IgD-negative memory B cell (primary cell): ENCODE measurements at regions not wholly inside any gene's neighbourhood (a gene's known extent, or its start where the extent isn't known, plus 50 kb on each side); places are given as distances from the start of the nearest gene placed in this dataset.
"Not testable (repeated sequence)": the region's sequence is repeated elsewhere in the genome, so short reads cannot be mapped to it uniquely, and the experiment has no call there.

Experiments used
- H3K27ac Mint-ChIP-seq, 3 donors: one replicate each; pipeline ENCODE4 v1.8.0; 2020 to 2022; ENCODE audit warnings: mild to moderate bottlenecking in 3 of 3, mixed read lengths in 3 of 3, moderate library complexity in 1 of 3
- H3K27me3 Mint-ChIP-seq: one replicate; pipeline ENCODE4 v1.8.0; 2021; ENCODE audit warnings: mixed read lengths
- H3K36me3 Mint-ChIP-seq: one replicate; pipeline ENCODE4 v1.8.0; 2020; ENCODE audit warnings: mild to moderate bottlenecking, mixed read lengths
- H3K4me1 Mint-ChIP-seq, 3 donors: one replicate each; pipeline ENCODE4 v1.8.0; 2020 to 2022; ENCODE audit warnings: mixed read lengths in 3 of 3, mild to moderate bottlenecking in 1 of 3
- H3K4me3 Mint-ChIP-seq, 4 donors: one replicate each; pipeline ENCODE4 v1.8.0; 2020 to 2022; ENCODE audit warnings: mild to moderate bottlenecking in 4 of 4, mixed read lengths in 4 of 4, moderate library complexity in 3 of 4
- H3K9me3 Mint-ChIP-seq, 3 donors: one replicate each; pipeline ENCODE4 v1.8.0; 2020 to 2021; ENCODE audit warnings: mixed read lengths in 3 of 3, mild to moderate bottlenecking in 1 of 3

- H3K27me3 Mint-ChIP-seq: no peaks in the 10 kb centered on the region
- H3K4me1 Mint-ChIP-seq: no peaks in the 10 kb centered on the region
- H3K4me3 Mint-ChIP-seq: no peak overlapping the region
- peaks cover 8 to 18% (median 11%) of the 10 kb centered on the region in 3 donors for H3K9me3 Mint-ChIP-seq
- H3K36me3 Mint-ChIP-seq: peaks cover 3% of the 10 kb centered on the region
- no peak overlapping the region for H3K27ac Mint-ChIP-seq
Observed at GRCh38 chr14:45587142-45587541, 334.1 kb upstream of the MIS18BP1 start.

- Mint-ChIP-seq H3K27ac (no peak overlapping the region), H3K4me1 (no peaks in the 10 kb centered on the region), H3K27me3 (no peaks in the 10 kb centered on the region), H3K36me3 (no peaks in the 10 kb centered on the region), H3K4me3 (no peak overlapping the region), H3K9me3 (peaks cover 0 to 1% (median 0%) of the 10 kb centered on the region in 3 donors)
Observed at GRCh38 chr14:45559626-45560025, 306.6 kb upstream of the MIS18BP1 start.

DNA sequence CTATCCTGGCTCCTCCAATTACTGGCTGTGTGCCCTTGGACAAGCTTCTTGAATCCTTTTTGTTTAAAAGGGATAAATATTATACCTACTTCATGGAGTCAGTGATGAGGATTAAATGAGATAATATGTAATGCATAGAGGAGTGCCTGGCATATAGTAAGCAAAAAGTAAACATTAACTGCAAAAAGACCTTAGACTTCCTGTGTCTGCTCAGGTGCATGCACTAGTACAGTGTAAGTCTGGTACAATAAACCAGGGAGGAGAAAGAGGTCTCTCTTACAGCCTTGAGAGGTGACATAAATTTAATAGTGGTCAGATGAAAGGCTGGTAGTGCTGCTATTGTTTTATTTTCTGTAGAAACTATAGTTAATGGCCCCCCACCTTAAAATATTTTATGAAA lies 305.2 kb upstream of the MIS18BP1 start:
- Mint-ChIP-seq H3K27ac (no peak overlapping the region), H3K9me3 (peaks cover 0 to 1% (median 0%) of the 10 kb centered on the region in 3 donors), H3K4me3 (no peak overlapping the region), H3K36me3 (no peaks in the 10 kb centered on the region), H3K4me1 (no peaks in the 10 kb centered on the region), H3K27me3 (no peaks in the 10 kb centered on the region)

DNA sequence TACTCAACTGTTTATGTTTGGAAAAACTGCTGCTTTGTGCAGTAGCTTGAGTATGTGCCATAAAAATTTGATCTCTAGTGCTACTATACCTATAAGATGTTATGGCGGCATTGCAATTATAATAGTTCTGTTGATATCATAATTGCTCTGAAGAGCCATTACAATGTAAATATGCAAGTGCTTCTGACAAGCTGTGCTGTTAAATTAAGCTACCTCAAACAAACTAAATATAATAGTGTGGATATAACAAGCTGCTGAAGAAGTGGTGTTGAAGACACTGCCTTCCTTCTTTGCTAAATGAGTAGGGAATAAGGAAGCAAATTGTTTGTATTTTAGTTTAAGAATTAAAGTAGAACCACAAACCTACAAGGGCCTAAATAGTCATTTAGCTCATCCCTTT lies 301.0 kb upstream of the MIS18BP1 start:
- no peak overlapping the region for H3K27ac Mint-ChIP-seq
- no peak overlapping the region for H3K4me3 Mint-ChIP-seq
- H3K4me1 Mint-ChIP-seq: no peaks in the 10 kb centered on the region
- H3K27me3 Mint-ChIP-seq: no peaks in the 10 kb centered on the region
- peaks cover 0 to 2% (median 2%) of the 10 kb centered on the region in 3 donors for H3K9me3 Mint-ChIP-seq
- no peaks in the 10 kb centered on the region for H3K36me3 Mint-ChIP-seq

- H3K27me3 Mint-ChIP-seq, H3K4me3 Mint-ChIP-seq, H3K27ac Mint-ChIP-seq, H3K36me3 Mint-ChIP-seq, H3K9me3 Mint-ChIP-seq, H3K4me1 Mint-ChIP-seq: not testable (repeated sequence)
Observed at GRCh38 chr14:45551240-45551820, 298.3 kb upstream of the MIS18BP1 start.

DNA sequence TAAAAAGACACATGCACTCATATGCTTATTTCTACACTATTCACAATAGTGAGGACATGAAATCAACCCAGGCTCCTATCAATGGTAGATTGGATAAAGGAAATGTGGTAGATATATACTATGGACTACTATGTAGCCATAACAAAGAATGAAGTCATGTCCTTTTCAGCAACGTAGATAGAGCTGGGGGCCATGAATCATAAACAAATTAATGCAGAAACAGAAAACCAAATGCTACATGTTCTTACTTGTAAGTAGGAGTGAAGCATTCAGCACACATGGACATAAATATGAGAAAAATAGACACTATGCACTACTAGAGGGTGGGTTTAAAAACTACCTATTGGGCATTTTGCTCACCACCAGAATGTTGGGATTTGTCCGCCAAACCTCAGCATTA lies 278.0 kb upstream of the MIS18BP1 start:
- Mint-ChIP-seq H3K27me3 (peaks cover 1% of the 10 kb centered on the region), H3K4me1 (no peaks in the 10 kb centered on the region), H3K27ac (no peak overlapping the region), H3K36me3 (peaks cover 2% of the 10 kb centered on the region), H3K9me3 (peaks cover 11 to 32% (median 12%) of the 10 kb centered on the region in 3 donors), H3K4me3 (no peak overlapping the region)

- Mint-ChIP-seq H3K27me3 (peaks cover 1% of the 10 kb centered on the region), H3K36me3 (no peaks in the 10 kb centered on the region), H3K4me3 (no peak overlapping the region), H3K27ac (no peak overlapping the region), H3K9me3 (peaks cover 1 to 7% (median 4%) of the 10 kb centered on the region in 3 donors), H3K4me1 (no peaks in the 10 kb centered on the region)
Observed at GRCh38 chr14:45526715-45527549, 273.9 kb upstream of the MIS18BP1 start.

- no peak overlapping the region for H3K4me3 Mint-ChIP-seq
- H3K27ac Mint-ChIP-seq: no peak overlapping the region
Observed at GRCh38 chr14:45519766-45520165, 266.8 kb upstream of the MIS18BP1 start.

DNA sequence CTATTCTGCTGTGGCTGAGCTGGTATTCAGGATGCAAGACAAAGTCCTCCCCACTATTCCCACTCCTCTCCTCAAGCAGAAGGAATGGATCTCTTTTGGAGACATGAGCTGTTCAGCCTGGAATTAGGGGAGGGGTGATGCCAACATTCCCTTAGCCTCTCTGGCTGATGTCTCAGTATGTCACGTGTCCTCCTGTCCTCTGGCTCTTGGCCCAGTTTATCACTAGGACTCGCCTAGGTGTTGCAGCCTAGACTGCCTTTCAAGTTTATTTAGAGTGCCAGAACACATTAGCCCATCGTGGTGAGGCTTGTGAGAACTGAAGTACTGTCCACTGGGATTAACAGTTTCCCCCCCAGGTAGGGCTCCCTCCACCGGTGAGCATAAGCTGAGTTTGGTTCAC lies 239.9 kb upstream of the MIS18BP1 start:
- Mint-ChIP-seq H3K4me3 (no peak overlapping the region), H3K9me3 (peaks cover 0 to 7% (median 4%) of the 10 kb centered on the region in 3 donors), H3K36me3 (no peaks in the 10 kb centered on the region), H3K27ac (no peak overlapping the region), H3K4me1 (no peaks in the 10 kb centered on the region), H3K27me3 (no peaks in the 10 kb centered on the region)

More at GRCh38 chr14:45519766-45520165, 266.8 kb upstream of the MIS18BP1 start:
- Mint-ChIP-seq H3K27me3 (no peaks in the 10 kb centered on the region), H3K9me3 (peaks cover 0 to 2% (median 2%) of the 10 kb centered on the region in 3 donors), H3K36me3 (no peaks in the 10 kb centered on the region), H3K4me1 (no peaks in the 10 kb centered on the region)

DNA sequence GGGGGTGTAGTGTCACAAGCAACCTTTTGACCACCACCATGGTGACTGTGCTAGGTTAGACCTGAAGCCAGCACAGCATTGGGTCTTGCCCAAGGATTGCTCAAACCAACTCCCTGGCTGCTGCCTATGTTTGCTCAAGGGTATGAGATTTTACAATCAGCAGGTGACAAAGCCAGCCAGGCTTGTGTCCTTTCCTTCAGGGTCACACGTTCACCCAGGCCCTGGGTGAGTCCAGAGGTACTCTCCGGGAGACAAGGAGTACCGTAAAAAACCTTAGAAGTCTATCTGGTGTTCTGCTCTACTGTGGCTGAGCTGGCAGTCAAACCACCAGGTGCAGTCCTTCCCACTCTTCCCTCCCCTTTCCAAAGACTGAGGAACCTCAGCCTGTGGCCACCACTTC lies 238.9 kb upstream of the MIS18BP1 start:
- H3K27me3 Mint-ChIP-seq: no peaks in the 10 kb centered on the region
- no peaks in the 10 kb centered on the region for H3K4me1 Mint-ChIP-seq
- peaks cover 4 to 7% (median 5%) of the 10 kb centered on the region in 3 donors for H3K9me3 Mint-ChIP-seq
- H3K36me3 Mint-ChIP-seq: no peaks in the 10 kb centered on the region
- no peak overlapping the region for H3K27ac Mint-ChIP-seq
- H3K4me3 Mint-ChIP-seq: no peak overlapping the region

- Mint-ChIP-seq H3K36me3 (no peaks in the 10 kb centered on the region), H3K4me3 (no peak overlapping the region), H3K27ac (no peak overlapping the region), H3K27me3 (no peaks in the 10 kb centered on the region), H3K9me3 (peaks cover 12 to 15% (median 14%) of the 10 kb centered on the region in 3 donors), H3K4me1 (no peaks in the 10 kb centered on the region)
Observed at GRCh38 chr14:45486599-45486998, 233.6 kb upstream of the MIS18BP1 start.

GRCh38 chr14:45467023-45467422 lies 214.0 kb upstream of the MIS18BP1 start:
- Mint-ChIP-seq H3K4me3 (no peak overlapping the region), H3K36me3 (no peaks in the 10 kb centered on the region), H3K27me3 (no peaks in the 10 kb centered on the region), H3K9me3 (peaks cover 0 to 8% (median 0%) of the 10 kb centered on the region in 3 donors), H3K27ac (no peak overlapping the region), H3K4me1 (no peaks in the 10 kb centered on the region)

- H3K4me1 Mint-ChIP-seq: no peaks in the 10 kb centered on the region
- peak overlapping the region in 1 of 3 donors; percentile 24 for H3K27ac Mint-ChIP-seq
- no peaks in the 10 kb centered on the region for H3K36me3 Mint-ChIP-seq
- H3K27me3 Mint-ChIP-seq: no peaks in the 10 kb centered on the region
- H3K9me3 Mint-ChIP-seq: peaks cover 0 to 2% (median 0%) of the 10 kb centered on the region in 3 donors
- H3K4me3 Mint-ChIP-seq: no peak overlapping the region
Observed at GRCh38 chr14:45434221-45434620, 181.2 kb upstream of the MIS18BP1 start.

DNA sequence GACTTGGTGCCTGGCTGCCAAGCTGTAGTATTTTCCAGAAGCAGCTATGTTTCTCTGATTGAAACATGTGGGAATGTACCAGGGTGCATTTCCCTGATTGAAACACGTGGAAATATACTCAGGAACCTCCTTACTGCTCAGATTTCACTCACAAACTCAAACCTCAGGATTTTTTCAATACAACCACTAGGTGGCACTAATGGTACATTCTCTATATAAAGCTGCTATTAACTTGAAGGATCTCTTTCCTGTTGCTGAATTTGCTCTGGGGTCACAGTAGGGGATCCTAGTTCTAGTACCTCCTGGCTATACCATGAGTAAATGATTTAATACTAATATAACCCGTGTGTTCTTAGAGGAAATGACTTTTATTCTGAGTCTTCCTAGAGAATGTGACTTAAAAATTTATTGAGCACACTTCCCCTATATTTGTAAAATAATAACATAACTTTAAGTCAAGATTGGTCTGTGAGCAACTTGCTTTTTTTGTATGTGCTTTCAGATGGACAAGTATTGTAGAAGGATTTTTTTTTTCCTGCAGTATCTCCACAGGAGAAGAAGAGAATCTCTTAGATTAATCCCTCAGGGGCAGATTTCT lies 173.8 kb upstream of the MIS18BP1 start:
- H3K27me3 Mint-ChIP-seq: no peaks in the 10 kb centered on the region
- no peak overlapping the region for H3K27ac Mint-ChIP-seq
- H3K9me3 Mint-ChIP-seq: peaks cover 0 to 15% (median 0%) of the 10 kb centered on the region in 3 donors
- no peaks in the 10 kb centered on the region for H3K4me1 Mint-ChIP-seq
- H3K36me3 Mint-ChIP-seq: no peaks in the 10 kb centered on the region
- no peak overlapping the region for H3K4me3 Mint-ChIP-seq

GRCh38 chr14:45406942-45407341 lies 153.9 kb upstream of the MIS18BP1 start:
- H3K36me3 Mint-ChIP-seq: no peaks in the 10 kb centered on the region
- peaks cover 0 to 11% (median 11%) of the 10 kb centered on the region in 3 donors for H3K9me3 Mint-ChIP-seq
- H3K4me3 Mint-ChIP-seq: no peak overlapping the region
- no peaks in the 10 kb centered on the region for H3K27me3 Mint-ChIP-seq
- no peaks in the 10 kb centered on the region for H3K4me1 Mint-ChIP-seq
- no peak overlapping the region for H3K27ac Mint-ChIP-seq
